Uterus (tissue), 2 donors: ENCODE measurements at regions not wholly inside any gene's neighbourhood (a gene's known extent, or its start where the extent isn't known, plus 50 kb on each side); places are given as distances from the start of the nearest gene placed in this dataset.

ENCODE experiments used
- POLR2A ChIP-seq, 2 donors: fragments of 450-650 bp; IDR thresholded peaks; one replicate each; pipeline ENCODE4 v1.6.1; 2016; ENCODE audit warnings: antibody characterized with exemption in 2 of 2, mild to moderate bottlenecking in 1 of 2, moderate library complexity in 1 of 2
- TF ChIP-seq, protein P1 (sequence below), 4 experiments: fragments of 200-600 bp in 2 of 4; fragments of 450-650 bp in 2 of 4; sonication (generic) in 2 of 4; IDR thresholded peaks; one replicate each; pipeline ENCODE4 v1.5.1; 2016 to 2019; ENCODE audit warnings: antibody characterized with exemption in 4 of 4, mild to moderate bottlenecking in 2 of 4, moderate library complexity in 1 of 4

DNA sequence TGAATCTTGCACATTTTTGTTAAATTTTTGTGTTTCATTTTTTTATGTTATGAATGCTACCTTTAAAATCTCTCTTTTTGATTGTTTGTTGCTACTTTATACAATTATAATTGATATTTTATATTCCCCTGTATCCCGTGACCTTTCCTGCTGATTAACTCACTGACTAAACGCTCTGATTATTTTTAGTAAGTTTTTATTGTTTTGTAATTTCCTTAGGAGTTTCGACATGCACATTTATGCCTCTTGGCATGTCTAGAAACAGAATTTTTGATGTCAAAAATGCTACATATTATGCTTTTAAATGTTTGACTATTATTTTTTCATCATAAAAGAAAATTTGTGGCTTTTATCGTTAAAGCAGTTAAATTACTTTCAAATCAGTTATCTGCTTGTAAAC is 1131.6 kb upstream of the TMEFF2 start:
- TF ChIP-seq, protein P1, sequence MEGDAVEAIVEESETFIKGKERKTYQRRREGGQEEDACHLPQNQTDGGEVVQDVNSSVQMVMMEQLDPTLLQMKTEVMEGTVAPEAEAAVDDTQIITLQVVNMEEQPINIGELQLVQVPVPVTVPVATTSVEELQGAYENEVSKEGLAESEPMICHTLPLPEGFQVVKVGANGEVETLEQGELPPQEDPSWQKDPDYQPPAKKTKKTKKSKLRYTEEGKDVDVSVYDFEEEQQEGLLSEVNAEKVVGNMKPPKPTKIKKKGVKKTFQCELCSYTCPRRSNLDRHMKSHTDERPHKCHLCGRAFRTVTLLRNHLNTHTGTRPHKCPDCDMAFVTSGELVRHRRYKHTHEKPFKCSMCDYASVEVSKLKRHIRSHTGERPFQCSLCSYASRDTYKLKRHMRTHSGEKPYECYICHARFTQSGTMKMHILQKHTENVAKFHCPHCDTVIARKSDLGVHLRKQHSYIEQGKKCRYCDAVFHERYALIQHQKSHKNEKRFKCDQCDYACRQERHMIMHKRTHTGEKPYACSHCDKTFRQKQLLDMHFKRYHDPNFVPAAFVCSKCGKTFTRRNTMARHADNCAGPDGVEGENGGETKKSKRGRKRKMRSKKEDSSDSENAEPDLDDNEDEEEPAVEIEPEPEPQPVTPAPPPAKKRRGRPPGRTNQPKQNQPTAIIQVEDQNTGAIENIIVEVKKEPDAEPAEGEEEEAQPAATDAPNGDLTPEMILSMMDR (IDR thresholded peaks at IDR 0.05): no peak
- TF ChIP-seq POLR2A (IDR thresholded peaks at IDR 0.05): no peak
